NCI-H1048 (cell line): ENCODE measurements at regions not wholly inside any gene's neighbourhood (a gene's known extent, or its start where the extent isn't known, plus 50 kb on each side); places are given as distances from the start of the nearest gene placed in this dataset.

Source experiments
- DNase-seq: peaks from one replicate; lab custom pipeline; 2025; lab: John Stamatoyannopoulos, UW

DNA sequence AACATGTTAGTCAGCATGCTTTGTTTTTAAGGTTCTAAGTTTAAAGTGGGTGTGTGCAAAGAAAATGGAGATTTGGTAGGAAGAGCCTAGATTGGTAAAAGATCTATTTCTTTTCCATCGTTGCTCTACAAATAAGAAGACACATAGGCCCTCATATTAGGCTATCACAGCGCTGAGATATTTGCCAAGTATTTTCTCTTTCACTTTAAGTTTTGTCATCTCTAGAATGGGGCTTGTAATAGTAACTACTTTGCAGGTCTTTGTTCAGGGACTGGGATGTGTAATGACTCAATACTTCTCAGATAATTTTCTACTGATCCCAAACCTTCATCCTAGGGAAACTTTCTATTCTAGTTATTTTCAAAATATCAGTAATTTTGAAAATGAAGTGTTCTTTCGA is 917.7 kb upstream of the SLC10A2 start:
- no peak for DNase-seq

DNA sequence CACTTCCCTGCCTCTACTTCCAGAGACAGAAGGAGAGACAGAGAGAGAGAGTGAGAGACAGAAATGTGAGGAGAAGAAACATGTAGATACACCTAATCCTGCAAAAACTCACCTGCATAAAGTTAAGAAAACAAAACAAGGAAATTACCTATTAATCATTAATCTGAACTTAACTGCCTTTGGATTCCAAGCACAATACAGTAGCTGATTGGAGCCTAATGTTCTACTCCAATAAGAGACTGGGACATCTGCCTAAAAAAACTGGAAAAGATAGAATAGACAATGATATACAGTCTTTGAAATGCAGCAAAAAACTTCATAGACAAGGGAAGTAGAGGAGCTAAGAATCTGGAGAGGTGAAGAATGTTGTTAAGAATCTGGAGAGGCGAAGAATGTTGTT is 910.2 kb upstream of the SLC10A2 start:
- DNase-seq: no peak

DNA sequence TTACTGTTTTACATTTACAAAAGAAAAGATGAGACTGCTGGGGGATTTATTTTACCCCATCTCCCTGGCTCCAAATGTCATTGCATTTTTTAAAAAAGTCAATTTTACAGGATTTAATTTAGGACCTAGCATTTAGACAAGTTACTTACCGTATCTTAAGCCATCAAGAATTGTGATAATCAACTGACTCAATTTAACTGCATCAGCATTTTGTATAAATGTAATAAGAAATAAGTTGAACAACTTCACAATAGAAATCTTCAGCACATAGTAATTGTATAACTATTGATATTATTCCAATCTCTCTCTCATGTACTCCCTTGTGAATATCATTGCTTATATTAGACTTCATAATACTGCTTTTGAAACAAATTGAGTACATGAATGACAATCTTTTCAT is 907.5 kb upstream of the SLC10A2 start:
- DNase-seq: no peak

DNA sequence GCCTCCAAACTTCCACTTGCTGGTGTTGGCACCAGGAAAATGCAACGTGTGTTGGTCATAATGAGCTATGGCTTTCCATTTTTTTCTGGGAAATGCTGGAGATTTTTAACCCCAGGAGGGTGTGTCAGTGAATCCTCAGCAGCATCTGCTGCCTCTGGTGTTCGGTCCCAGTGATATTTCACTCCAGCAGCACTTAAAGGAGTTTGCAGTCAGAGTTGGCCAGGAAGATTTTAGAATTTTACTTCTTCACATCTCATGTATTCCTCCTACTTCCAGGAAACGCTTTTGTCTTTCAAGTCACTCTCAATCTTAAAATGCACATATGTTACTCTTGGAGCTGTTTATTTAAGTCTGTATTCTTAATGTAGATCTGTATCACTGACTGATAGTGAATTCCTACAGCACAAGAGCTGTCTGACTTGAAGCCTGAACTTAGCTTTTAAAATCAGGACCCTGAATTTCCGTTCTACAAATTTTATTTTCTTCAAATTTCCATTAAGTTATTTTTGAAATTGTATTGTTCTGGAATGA is 903.4 kb upstream of the SLC10A2 start:
- DNase-seq: no peak

DNA sequence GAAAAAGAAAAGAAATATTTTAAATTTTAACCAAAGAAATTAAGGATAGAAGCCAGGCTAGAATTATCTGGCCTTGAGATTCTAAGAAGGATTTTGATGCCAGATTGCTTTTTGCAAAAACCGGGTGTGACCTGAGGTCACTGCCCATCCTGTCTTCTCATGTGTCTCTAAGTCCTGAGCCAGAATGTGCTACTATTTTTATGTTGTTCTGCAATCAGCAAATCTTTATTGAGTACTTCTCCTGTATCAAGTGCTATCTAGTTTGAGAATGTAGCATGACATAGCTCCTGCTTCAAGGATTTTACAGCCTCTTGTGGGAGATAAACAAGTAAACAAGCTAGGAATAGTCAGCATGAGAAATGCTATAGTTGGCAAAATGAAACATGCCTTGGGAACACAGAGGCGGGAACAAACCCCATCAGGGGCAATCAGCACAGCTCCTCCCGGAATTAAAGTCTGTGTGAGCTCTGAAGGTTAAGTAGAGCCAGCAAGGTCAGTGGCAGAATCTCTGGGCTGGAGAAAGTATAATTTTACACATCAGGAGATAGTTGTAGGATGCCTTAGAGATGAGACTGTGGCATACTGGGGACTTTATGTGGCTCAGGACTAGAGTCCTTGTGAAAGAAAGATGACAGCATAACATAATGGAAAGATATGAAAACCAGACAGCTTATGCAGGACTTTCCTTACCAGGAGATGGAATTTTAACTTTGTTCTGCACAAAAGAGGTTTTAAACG is 899.5 kb upstream of the SLC10A2 start:
- no peak for DNase-seq

DNA sequence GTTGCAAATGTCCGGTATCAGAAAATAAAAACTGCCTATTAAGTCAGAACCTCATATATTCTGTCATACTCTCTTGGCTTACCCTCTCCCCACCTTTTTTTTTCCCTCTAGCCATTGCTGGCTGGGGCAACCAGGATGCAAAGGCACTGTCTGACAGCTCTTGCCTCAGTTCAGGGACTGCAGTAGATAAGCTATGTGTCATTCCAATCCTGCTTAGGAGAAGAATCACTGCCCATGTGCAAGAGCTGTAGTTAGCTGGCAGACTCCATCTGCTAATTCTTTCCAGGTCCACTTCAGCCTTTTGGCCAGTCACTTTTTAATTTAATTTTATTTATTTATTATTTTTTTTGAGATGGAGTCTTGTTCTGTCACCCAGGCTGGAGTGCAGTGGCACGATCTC is 895.6 kb upstream of the SLC10A2 start:
- DNase-seq: no peak

DNA sequence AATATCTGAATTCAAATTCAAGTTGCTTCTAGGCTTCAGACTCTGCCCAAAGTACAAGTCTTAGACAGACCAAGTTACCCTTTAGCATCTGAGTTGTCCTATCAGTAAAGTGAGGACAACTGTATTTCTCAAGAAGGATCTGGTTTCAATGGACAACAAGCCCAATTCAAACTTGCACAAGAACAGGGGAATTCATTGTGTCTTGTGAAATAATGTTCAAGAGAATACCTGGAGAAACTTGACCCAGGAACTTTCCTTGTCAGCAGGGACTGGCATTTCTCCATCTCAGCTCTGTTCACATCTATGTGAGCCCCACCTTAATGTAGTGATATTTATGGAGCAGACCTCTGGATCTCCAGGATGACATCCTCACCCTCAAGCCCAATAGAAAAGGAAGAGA is 894.9 kb upstream of the SLC10A2 start:
- DNase-seq: no peak

DNA sequence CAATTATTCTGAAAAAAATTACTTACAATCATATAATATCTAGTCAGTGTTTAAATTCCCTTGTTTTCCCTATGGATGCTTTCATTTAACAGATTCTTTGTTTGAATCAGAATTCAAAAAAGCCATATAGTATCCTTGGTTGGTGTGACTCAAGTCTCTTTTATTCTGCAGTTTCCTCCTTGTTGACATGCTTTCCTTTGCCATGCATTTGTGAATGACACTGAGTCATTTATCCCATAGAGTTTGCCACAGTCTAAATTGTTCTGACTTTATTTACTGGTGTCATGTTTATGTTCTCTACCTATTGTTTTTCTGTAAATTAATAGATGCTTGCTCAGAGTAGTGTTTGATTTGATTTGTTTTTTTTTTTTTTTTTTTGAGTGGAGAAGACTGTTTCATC is 893.8 kb upstream of the SLC10A2 start:
- no peak for DNase-seq

DNA sequence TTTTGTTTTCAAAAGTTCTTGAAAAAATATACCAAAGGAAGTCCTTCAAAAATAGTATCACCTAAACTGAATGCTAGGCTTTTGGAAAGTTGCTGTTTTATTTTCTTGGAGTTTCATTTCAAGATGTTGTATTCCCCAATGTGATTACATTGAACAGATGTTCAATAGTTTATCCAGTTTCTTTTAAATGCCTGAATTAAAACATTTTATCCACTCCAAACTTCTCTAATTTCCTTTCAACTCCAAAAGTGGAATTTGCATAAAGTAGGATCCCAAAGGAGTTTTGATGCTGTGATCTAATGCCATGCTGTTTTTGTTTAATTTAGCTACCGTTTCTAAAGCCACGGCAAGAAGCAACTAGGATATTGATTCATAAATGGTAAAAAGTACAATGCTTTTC is 892.5 kb upstream of the SLC10A2 start:
- DNase-seq: no peak

DNA sequence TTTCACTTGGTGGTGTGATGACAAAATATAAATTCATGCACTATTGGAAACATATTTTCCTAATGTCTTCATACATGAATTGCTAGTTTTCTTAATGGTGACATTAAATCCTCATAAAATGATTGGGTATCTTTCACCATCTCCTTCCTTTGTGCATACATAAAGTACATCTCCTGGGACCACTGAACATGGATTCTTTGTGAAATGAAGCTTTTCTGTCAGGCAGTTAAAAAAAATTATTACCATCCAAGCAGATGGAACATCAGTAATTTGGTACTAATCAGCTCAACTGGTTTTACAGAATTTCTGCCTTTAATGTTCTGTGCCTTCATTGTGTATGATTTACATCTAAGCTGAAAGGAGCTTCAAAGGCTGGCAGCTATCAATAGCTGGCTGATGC is 891.7 kb upstream of the SLC10A2 start:
- no peak for DNase-seq

DNA sequence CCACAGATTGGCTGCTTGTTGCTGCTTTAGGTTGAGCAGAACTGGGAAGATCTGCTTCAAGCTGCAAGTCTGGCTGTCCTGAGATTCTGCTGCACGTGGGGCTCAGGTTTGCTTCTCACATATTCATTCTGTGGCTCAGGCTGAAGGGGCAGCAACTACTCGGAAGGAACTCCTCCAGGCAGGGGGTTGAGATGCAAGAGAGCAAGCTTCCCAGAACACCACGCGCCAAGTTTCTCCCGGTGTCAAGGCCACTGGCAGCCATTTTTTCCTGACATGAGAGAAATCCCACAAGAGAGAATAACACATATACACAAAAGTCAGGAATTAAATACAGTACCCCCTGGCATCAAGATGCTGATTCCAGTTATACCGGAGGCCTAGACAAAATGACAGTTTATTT is 887.6 kb upstream of the SLC10A2 start:
- no peak for DNase-seq

DNA sequence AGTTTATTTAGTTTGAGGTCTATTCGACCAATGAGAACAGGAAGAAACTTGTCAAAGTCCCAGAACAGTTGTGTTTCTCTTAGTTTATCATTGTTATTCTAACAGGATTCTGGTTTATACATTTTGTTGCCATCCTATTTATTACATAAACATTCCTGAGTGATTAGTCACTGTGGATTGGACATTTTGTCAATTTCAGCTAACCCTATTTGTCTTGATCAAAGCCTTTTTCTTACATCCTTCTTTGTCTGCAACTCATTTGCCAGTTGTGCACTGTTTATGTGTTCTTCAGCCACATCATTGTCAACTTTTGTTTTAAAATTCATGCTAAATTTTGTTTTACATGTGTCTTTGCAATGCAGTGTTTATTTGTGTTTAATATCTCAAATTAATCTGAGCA is 886.0 kb upstream of the SLC10A2 start:
- no peak for DNase-seq

DNA sequence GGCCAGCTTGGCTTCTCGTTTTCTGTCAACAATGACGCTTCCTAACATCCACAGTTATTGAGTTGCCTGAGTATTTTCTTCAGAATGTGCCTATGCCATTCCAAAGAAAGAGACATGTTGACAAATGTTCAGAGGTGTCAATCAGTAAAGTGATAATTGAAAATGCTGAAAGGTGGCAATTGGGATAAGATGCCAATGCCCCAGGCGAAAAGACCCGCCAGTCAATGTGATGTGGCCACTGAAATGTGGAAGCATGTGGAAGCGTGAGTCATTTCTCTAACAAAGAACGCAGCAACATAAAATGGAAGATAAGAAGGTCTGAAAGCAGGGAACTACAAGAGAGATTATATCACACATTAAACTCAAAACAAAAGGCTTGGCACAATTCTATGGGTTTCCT is 882.2 kb upstream of the SLC10A2 start:
- no peak for DNase-seq

DNA sequence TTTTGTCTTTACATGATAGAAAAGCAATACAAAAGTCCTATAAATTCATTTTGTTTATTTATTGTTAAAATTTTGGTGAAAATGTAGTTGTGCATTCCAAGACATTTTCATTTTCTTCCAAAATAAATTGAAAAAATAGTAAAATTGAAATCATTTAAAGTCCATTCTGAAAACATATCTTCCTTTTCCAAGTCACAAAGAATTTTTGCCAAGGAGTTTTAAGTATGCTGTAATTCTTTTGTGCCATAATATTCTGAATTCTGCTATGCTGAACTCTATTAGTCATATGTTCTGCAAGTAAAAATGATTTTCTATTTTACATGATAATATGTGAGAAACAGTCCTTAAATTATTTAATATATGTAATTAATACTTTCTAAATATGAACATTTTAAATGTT is 879.6 kb upstream of the SLC10A2 start:
- DNase-seq: no peak

DNA sequence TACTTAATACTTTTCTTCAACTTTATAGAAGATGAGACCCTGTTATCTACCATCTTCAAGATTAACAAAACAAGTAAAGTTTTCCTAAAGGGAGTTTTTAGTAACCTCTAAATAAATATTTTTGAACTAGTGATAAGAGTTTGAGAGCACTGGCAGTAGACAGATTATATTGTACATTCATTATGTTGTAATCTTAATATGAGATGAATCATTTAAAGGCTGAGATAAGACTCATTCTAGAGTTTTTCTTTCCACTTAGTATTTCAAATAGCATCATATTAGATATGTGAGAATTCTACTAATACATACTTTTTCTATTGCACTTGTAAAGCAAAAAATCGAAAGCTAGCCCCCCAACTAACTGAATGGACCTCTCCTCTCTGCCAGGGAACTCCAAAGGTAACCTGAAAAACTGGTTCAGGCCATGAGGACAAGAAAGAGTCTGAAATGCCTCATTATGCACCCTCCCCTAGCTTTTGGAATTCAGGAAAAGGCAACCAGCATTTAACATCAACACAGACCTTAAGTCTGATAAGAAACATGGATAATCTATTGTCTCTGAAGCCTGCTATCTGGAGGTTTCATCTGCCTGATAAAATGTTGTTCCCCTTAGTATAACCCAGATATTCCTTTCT is 875.4 kb upstream of the SLC10A2 start:
- DNase-seq: no peak

DNA sequence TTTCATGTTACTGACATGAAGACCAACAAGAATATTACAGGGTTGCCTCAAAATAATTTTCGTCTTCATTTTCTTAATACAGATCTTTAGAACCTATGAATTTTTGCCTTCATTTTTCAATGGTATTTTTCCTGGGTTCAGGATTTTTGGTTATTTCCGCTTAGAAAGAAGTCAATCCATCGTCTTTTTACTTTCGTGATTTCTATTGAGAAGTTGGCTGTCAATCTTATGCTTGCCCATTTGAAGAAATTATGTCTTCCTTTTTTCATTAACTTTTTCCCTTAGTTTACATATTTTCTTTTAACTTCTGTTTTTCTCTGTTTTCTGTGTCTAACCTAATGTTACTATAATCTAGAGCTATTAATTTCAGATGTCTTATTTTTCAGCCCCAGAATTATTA is 868.9 kb upstream of the SLC10A2 start:
- no peak for DNase-seq

DNA sequence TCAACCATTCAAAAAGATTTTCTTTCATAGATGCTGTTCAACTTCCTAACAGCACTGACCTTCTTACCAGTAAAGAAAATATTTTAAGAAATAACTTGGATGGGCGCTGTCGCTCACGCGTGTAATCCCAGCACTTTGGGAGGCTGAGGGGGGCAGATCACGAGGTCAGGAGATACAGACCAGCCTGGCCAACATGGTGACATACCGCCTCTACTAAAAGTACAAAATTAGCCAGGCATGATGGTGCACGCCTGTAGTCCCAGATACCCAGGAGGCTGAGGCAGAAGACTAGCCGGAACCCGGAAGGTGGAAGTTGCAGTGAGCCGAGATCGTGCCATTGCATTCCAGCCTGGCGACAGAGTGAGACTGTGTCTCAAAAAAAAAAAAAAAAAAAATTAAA is 865.7 kb upstream of the SLC10A2 start:
- DNase-seq: no peak

DNA sequence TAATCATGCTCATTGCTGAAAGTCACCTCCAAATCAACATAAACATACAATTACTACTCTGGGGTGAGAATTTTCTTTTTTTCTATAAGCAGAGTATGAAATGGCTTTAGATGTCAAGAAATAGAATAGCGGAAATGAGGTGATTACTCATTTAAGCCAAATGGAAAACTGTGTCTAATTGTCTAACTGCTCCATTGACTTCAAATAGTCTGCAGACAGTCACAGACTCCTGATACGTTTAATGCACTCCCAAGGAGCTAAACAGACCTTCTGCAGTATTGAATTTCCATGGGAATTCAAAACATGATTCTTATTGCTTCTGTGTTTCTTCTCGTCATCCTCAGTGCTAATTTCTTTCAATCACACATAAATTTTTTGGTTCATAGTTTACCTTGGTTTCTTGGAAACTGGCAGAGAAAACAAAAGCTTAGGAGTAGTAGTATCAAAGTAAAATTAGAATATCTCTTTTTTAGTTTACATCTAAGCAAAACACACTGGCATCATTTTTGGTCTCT is 865.2 kb upstream of the SLC10A2 start:
- DNase-seq: no peak

DNA sequence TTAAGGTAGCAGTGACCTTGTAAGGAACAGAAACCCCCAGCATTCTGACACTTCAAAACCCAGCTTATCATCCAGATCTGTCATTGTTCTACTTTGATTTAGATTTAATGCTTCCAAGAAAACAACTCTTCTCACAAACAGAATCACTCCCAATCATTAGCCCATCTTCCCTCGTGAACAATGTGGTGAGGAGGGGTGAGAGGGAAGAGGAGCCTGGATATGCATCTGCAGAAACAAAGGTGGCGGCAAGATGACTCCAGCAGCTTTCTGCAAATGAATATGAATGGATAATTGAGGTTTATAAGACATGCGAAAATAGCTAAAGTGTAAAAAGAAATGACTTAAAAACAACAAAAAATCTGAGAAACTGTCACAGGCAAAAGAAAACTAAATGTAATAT is 859.9 kb upstream of the SLC10A2 start:
- DNase-seq: no peak

DNA sequence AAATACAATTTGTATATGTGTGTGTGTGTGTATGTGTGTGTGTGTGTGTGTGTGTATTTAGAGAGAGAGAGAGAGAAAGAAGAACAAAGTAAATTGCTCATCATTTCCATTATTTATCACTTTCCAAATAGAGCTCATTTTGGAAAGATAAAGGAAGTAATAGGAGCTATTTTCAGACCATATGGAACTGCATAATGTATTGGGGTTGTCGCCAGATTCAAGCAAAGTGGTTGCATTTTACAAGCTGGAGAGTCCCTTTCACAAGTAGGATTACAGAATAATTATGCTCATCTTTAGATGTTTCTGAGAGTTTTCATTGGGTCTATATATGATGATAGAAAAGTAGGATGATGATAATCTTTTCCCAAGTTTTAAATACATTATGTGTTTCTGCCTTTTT is 842.7 kb upstream of the SLC10A2 start:
- no peak for DNase-seq

DNA sequence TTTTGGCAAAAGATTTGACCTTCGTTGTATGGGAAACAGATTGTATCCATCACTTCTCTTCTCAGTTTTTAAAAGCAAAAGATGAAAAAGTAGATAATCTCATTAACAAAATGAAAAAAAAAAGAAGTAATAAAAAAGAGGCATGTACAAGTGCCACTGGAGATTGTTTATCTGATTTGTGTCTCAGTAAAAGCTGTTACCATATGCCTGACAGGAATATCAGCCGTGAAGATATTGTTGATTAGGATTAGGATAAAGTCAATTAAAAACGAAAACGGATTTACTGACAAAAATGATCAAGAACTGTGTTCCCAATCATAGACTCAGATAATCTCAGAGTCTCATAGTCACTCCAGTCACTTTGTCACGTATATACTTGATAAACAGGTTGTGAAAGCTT is 842.1 kb upstream of the SLC10A2 start:
- no peak for DNase-seq

DNA sequence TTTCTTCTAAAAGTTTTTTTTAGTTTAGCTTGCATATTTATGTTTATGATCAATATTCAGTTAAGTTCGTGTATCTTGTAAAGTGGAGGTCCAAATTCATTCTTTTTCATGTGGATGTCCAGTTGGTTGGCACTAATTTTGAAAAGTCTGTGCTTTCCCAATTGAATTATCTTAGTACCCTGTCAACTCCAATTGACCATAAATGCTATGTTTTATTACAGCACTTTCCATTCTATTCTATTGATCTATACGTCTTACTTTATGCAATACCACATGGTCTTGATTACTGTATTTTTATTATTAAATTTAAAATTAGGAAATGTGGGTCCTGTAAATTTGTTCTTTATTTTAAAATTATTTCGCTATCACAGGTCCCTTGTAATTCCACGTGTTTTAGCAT is 837.6 kb upstream of the SLC10A2 start:
- DNase-seq: no peak

DNA sequence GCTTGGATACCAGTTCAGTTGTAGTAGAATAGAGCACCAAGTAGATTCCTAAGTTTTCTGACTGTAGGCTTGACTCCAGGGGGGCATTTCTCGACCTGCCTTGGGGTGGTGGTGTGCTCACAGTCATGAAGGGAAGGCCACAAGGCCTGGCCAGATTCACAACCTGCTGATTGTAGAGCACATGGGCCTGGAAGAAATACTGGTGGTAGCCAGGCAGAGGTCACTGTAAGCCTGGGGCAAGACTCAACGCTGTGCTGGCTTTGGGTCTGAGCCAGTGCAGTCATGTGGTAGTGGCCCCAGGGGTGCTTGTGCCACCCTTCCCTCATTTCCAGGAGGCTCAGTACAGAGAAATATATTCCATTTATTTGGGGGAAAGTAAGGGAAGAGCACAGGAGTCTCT is 832.3 kb upstream of the SLC10A2 start:
- DNase-seq: no peak
